GM12875 (cell line): ENCODE measurements at regions not wholly inside any gene's neighbourhood (a gene's known extent, or its start where the extent isn't known, plus 50 kb on each side); places are given as distances from the start of the nearest gene placed in this dataset.

Experiments
- H3K4me3 ChIP-seq: one replicate; pipeline ENCODE4 v1.5.1; 2011; ENCODE audit warnings: low read depth, low read length, control low read depth
- TF ChIP-seq, protein P1 (sequence below): IDR thresholded peaks from 2 replicates; pipeline ENCODE4 v1.5.1; 2011; ENCODE audit warnings: low read depth, mild to moderate bottlenecking, control low read depth, inconsistent platforms, low read length, moderate library complexity, borderline replicate concordance; ENCODE audit not compliant: insufficient read depth

DNA sequence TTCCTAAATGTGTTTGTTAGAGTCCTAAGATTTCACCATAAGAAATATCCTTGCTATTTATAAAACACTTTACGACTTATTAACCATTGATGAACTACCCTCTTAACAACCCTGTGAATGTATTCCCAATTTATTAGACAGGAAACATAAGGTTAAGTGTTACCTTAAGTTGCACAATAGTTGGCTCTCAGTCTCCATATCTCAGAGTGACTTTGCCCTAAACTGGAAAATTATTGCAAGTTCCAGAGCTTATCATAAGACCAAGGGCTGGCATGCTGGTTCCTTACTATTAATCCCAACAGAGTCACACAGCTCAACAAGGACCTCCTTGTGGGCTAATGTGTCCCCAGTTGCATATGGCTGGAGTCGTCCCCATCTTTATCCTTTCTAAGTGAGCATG is 165.8 kb downstream of the INSIG2 start:
- TF ChIP-seq, protein P1, sequence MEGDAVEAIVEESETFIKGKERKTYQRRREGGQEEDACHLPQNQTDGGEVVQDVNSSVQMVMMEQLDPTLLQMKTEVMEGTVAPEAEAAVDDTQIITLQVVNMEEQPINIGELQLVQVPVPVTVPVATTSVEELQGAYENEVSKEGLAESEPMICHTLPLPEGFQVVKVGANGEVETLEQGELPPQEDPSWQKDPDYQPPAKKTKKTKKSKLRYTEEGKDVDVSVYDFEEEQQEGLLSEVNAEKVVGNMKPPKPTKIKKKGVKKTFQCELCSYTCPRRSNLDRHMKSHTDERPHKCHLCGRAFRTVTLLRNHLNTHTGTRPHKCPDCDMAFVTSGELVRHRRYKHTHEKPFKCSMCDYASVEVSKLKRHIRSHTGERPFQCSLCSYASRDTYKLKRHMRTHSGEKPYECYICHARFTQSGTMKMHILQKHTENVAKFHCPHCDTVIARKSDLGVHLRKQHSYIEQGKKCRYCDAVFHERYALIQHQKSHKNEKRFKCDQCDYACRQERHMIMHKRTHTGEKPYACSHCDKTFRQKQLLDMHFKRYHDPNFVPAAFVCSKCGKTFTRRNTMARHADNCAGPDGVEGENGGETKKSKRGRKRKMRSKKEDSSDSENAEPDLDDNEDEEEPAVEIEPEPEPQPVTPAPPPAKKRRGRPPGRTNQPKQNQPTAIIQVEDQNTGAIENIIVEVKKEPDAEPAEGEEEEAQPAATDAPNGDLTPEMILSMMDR = no peak
- no peak overlapping the region for H3K4me3 ChIP-seq

DNA sequence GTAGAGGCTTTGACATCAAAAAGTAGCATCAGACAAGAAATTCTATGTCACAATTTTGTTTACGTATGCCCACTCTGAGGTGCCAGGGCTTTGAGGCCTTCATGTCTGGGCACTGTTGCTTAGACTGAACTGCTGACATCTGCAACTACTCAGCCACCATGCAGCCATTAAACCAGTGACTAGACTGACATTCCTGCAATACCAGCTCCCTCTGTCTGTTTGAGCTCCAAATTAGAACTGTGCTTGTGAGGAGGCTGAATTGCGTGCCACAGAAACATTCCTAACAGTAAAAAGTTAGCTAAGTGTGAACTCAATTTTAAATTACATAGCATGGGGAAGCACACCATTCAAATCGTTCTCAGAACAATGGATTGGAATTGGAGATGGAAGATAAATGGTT is 163.2 kb downstream of the INSIG2 start:
- H3K4me3 ChIP-seq = no peak overlapping the region
- TF ChIP-seq, protein P1 = no peak

DNA sequence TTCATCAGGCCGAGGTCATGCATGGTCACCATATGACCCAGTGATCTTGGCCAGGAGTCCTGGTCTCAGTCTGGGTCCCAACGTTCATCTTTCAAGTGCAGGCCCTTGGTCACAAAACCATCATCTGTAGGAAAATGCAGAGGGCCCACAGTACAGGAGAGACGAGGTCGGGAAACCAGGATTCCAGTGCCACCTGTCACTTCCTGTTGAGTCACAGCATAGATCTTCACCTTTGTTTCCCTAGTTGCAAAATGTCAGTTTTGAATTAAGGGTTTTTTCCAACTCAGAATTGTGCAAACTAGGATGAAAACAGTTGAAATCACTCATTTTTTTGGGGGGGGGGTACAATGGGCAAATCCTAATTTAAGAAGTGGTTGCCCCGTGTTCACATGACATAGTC is 162.2 kb downstream of the INSIG2 start:
- TF ChIP-seq, protein P1 = no peak
- H3K4me3 ChIP-seq = no peak overlapping the region

DNA sequence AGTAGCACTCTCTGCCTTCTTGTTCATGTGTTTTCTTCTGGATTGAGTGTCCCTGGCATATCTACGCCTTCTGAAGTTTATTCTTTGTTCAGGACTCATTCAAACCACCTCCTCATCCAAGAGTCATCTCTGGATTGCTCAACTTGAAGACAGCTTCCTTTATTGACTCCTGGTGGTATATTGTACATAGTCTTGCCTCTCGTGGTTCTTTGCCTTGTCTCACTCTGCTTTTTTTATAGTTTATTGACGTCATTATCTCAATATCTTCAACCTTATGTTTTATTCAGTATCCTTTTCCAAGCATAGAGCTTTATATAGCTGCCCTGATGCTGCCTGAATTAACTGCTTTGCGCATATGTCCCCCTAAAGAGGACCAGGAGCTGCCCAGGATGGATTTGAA is 161.7 kb downstream of the INSIG2 start:
- no peak overlapping the region for H3K4me3 ChIP-seq
- TF ChIP-seq, protein P1 = no peak

DNA sequence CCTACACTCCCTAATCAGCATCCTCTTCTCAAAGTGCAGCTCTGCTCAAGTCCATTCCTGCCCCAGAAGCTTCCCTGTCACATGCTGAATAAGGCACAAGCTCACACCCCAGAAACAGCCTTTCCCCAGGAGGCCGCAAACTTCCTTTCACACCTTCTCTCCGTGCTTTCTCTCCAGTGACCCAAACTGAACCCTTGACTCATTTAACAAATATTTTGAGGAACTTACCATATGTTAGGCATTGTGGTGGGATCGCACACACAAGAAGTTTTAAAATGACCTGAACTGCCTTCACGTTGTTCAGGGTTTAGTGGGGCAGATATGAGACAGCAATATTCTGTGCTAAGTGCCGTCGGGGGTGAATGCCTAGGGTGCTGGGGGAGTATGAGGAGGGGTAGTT is 161.3 kb downstream of the INSIG2 start:
- H3K4me3 ChIP-seq = no peak overlapping the region
- TF ChIP-seq, protein P1 = no peak

DNA sequence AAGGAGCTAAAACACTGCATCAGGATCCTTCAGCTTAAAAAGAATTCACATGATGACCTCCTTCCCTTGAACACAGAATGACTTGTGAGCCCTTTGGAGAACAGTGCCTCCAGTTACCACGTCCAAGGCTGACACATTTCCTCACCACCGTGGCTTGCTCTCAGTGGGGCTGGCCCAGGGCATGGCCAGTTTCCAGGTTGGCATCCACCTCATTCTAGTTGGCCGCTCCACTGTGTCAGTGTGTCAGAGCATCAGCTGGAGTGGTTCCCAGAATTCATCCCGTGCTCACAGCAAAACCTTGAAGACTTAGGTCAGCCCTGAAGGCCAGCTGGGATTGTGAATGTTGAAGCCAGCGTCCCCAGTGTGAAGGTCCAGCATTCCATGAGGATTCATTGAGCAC is 158.5 kb downstream of the INSIG2 start:
- no peak overlapping the region for H3K4me3 ChIP-seq
- TF ChIP-seq, protein P1 = no peak

DNA sequence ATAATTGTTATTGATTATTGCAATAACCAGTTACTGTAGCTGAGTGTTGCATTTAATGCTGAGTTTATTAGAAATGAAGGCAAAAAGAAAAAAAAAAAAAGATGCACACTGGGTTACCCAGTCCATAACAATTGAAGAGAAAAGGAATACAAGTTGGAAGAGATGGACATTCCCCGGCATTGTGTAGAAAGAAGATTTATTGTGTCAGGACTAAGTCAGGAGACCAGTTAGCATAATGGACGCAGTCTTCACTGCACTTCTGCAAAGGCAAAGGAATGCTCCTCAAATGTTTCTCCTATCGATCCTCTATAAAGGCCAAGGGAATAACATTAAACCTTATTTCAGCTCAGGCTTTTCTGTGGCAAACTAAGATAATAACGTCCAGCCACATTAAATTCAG is 157.8 kb downstream of the INSIG2 start:
- H3K4me3 ChIP-seq = no peak overlapping the region
- TF ChIP-seq, protein P1 = no peak
